Renal cortex interstitium (tissue), 11 donors: ENCODE measurements at regions not wholly inside any gene's neighbourhood (a gene's known extent, or its start where the extent isn't known, plus 50 kb on each side); places are given as distances from the start of the nearest gene placed in this dataset.
"Not testable (repeated sequence)": the region's sequence is repeated elsewhere in the genome, so short reads cannot be mapped to it uniquely, and the experiment has no call there.

ENCODE experiments used
- DNase-seq, 11 donors: peaks; one replicate each; pipeline ENCODE4 v3.0.0-alpha.2; 2013; ENCODE audit warnings: low read depth in 9 of 11, low spot score in 4 of 11; ENCODE audit errors: extremely low read depth in 1 of 11

- not testable (repeated sequence) for DNase-seq
Measured at GRCh38 chr1:146536028-146536427, 307.2 kb upstream of the NOTCH2NLA start.

GRCh38 chr1:146535575-146535974, 306.8 kb upstream of the NOTCH2NLA start:
- not testable (repeated sequence) for DNase-seq

GRCh38 chr1:146530958-146531357, 302.1 kb upstream of the NOTCH2NLA start:
- not testable (repeated sequence) for DNase-seq

- not testable (repeated sequence) for DNase-seq
Measured at GRCh38 chr1:146522812-146523211, 294.0 kb upstream of the NOTCH2NLA start.

GRCh38 chr1:146522345-146522744, 293.5 kb upstream of the NOTCH2NLA start:
- not testable (repeated sequence) for DNase-seq

GRCh38 chr1:146521804-146522203, 293.0 kb upstream of the NOTCH2NLA start:
- not testable (repeated sequence) for DNase-seq

- not testable (repeated sequence) for DNase-seq
Measured at GRCh38 chr1:146513754-146514153, 284.9 kb upstream of the NOTCH2NLA start.

GRCh38 chr1:146511047-146511777, 282.4 kb upstream of the NOTCH2NLA start:
- not testable (repeated sequence) for DNase-seq

GRCh38 chr1:146510248-146510983, 281.6 kb upstream of the NOTCH2NLA start:
- not testable (repeated sequence) for DNase-seq

- DNase-seq, result not testable (repeated sequence)
Measured at GRCh38 chr1:146504121-146504520, 275.3 kb upstream of the NOTCH2NLA start.

- not testable (repeated sequence) for DNase-seq
Measured at GRCh38 chr1:146487555-146487954, 258.7 kb upstream of the NOTCH2NLA start.

GRCh38 chr1:146487155-146487554, 258.3 kb upstream of the NOTCH2NLA start:
- DNase-seq, result not testable (repeated sequence)

GRCh38 chr1:146486300-146487014, 257.6 kb upstream of the NOTCH2NLA start:
- DNase-seq, result peak in 6 of 11 donors; percentile 9 to 26 (median 18)

- not testable (repeated sequence) for DNase-seq
Measured at GRCh38 chr1:146484195-146484594, 255.4 kb upstream of the NOTCH2NLA start.

- not testable (repeated sequence) for DNase-seq
Measured at GRCh38 chr1:146479188-146479587, 250.4 kb upstream of the NOTCH2NLA start.

- peak in 1 of 11 donors; percentile 7 for DNase-seq
Measured at GRCh38 chr1:146478125-146478720, 249.4 kb upstream of the NOTCH2NLA start.

GRCh38 chr1:146475086-146475485, 246.3 kb upstream of the NOTCH2NLA start:
- not testable (repeated sequence) for DNase-seq

- not testable (repeated sequence) for DNase-seq
Measured at GRCh38 chr1:146474216-146474615, 245.4 kb upstream of the NOTCH2NLA start.

GRCh38 chr1:146472192-146472861, 243.5 kb upstream of the NOTCH2NLA start:
- DNase-seq, result peak in 9 of 11 donors; percentile 17 to 60 (median 49)
